HG03520 (cell line): ENCODE measurements at regions not wholly inside any gene's neighbourhood (a gene's known extent, or its start where the extent isn't known, plus 50 kb on each side); places are given as distances from the start of the nearest gene placed in this dataset.
"Not testable (repeated sequence)": the region's sequence is repeated elsewhere in the genome, so short reads cannot be mapped to it uniquely, and the experiment has no call there.

ENCODE experiments used
- ATAC-seq: cut with Tn5 transposase; IDR thresholded peaks from one replicate; pipeline ENCODE4 v1.9.1; 2021; ENCODE audit warnings: mild to moderate bottlenecking, moderate library complexity; ENCODE audit not compliant: unreplicated experiment

DNA sequence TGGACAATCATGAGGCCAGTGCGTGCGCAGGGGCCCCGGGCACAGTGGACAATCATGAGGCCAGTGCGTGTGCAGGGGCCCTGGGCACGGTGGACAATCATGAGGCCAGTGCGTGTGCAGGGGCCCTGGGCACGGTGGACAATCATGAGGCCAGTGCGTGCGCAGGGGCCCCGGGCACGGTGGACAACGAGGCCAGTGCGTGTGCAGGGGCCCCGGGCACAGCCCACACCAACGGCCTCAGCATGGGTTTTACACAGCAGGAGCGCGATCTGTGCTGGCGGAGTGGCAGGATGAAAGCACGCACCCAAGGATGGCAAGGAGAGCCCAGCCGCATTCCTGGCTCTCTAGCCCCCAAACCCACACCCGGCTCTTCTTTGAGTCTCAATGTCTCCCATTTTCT, 78.8 kb downstream of the RFLNA start:
- ATAC-seq: not testable (repeated sequence)

DNA sequence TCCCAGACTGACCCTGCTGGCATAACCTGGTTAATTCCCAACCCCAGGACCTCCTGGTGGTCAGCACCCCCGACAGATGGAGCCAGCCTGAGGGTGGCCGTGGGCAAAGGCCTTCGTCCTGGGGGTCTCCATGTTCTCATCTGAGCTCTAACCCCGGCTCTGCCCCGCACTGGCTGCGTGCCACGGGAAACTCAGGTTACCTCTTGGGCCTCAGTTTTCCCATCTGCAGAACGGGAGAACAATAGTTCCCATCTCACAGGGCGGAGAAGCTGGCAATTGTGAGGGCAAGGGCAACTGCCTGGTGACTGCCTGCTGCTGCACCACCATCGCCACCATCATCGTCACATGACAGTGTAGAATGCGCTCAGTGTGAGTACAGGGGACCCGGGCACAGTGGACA, 77.9 kb downstream of the RFLNA start:
- no peak for ATAC-seq

DNA sequence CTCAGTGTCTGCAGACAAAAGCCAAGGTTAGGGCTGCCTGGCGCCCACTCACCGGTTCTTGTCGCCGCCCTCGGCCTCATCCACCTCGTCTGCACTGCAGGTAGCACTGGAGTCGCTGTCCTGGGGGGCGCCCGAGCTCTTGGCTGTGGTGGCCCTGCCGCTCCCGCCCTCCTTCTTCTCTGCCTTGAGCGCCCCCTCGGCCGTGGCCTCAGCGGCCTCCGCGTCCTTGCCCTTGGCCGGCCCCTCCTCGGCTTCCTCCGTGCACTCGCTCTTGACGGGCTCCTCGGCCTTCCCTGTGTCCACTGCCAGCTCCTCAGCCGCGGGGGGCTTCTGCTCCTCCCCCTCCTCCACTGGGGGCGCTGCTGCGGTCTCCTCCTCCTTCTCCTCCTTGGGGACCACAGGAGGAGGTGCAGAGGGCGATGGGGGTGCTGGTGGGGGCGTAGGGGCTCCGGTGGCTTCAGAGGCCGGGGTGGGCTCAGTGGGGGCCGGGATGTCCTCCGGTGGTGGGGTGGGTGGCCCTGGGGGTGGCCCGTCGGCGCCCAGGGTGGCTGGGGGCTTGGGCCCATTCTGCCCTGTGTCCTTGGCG, 77.2 kb downstream of the RFLNA start:
- no peak for ATAC-seq

DNA sequence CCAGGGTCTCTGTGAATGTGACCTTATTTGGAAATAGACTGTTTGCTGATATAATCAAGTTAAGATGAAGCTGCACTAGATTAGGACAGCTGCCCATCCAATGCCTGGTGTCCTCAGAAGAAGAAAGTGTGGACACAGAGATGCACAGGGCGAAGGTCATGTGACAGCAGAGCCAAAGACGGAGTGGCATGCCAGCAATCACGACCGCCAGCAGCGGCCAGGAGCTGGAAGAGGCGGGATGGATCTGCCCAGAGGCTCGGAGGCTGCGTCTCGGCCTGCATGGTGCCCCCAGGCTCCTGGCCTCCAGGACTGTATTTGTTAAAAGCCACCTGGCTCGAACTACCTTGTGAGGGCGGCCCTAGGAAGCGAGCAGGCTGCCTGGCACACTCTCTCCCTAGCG, 76.5 kb downstream of the RFLNA start:
- ATAC-seq: no peak

DNA sequence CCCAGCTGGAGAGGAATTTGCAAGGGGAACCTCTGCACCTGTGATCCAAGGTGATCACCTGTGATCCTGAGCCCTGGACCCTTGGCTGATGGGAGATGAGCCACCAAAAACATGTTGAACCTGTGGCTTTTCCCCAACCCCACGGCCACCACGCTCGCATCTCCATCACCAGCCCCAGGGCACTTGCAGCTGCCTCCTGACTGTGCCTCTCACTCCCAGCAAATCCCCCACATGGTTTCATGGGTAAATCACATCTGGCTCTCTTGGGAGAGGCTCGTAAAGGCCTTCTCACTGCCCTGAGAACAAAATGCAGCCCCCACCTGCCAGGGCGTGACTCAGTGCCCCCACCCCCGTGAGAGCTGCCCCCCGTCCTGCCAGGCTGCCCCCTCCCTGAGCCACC, 76.0 kb downstream of the RFLNA start:
- no peak for ATAC-seq

DNA sequence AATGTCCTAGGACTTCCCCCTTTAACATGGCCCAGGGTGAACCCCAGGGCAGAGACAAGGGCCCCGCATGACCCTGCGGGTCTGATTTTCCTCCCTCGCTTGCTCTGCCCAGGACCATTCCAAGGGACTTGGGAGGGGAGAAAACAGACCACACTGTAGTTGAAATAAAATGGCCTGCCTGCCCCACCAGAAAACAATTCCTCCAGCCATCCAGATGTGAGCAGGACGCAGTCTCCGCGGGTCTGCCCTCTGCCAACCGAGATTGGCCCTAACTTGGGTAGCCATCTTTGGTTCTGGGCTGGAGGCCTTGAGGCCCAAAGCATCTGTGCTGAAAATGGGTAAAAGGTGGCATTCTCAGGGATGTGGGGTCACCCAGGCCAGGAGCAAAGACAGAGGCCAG, 75.5 kb downstream of the RFLNA start:
- ATAC-seq: no peak

DNA sequence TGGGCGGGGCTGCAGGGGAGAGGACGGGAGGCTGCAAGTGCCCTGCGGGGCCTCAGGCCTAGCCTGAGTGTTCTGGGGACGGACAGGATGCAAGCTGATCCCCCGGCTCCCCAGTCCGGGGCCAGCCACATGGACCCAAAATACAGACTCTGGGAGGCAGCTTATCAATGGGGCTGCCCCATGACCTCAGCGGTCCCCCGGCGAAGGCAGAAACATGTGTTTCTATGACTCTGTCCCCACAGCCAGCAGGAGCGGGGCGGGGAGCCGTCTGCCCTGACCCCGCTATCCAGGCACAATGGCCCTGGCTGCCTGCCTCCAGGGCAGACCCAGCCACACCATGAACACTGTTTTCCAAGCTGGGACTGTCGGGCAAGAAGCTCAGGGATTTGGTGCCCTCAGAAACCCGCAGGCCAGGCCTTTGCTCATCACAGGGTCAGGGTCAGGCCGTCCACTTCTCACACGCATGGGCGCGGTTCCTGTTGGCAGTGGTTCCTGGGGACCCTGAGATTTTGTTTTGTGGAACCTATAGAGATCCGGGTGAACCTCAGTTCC, 75.0 kb downstream of the RFLNA start:
- no peak for ATAC-seq

DNA sequence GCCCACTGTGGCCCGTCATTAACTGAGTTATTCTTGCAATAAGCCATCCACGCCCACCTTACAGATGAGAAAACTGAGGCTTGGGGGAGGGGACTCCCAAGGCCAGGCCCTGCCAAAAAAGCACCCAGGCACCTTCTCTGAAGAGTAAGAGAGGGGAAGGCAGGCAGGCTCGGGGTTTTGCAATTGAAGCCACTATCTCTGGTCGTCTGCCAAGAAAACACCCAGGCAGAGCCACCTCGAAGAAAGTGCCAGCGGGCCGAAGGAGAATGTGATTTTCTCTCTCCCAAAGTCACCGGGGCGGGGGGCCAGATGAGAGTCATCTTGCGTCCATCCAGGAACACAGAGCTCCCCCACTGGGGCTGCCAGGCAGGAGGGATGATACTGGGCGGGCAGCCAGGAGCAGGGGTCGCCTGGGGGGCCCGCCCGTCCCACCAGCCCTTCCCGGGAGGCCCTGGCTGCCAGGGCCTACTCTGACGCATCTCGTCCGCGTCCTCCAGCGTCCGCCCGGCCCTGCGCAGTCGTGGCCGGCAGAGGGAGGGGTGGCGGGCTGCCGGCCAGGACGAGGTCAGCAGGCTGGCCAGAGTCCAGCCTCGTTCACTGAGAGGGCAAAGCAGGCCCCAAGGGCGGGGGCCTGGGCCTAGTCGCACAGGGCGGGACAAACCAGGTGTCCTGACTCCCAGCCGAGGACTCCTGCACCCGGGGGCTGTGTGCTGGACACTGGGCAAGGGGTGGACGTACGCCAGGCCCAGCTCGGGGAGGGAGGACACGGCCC, 74.3 kb downstream of the RFLNA start:
- ATAC-seq: no peak

DNA sequence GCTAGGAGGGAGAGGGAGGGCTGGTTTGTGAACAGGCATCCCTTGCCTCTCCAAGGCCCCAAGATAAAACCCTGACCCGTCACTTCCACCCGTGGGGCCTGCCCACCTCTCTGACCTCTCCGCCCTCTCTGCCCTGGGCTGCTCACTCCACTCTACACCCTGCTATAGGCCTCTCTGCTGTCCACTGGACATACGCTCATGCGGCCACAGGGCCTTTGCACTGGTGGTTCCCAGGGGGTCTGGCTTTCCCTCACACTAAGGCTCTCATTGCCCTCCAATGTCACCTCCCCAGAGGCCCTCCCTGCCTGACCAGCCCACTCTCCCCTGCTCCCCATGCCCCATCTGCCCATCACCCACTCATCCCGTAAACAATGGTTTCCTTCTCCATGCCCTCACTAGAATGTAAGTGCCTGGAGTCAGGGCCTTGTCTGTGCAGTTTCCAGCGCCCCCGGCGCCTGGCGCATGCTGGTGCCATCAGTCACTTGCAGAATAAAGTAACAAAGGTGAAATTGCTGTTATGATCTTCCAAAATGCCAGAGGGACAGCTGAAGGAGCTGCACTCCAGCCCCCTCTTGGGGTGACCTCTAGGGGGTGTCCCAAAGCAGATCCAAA, 73.6 kb downstream of the RFLNA start:
- no peak for ATAC-seq

DNA sequence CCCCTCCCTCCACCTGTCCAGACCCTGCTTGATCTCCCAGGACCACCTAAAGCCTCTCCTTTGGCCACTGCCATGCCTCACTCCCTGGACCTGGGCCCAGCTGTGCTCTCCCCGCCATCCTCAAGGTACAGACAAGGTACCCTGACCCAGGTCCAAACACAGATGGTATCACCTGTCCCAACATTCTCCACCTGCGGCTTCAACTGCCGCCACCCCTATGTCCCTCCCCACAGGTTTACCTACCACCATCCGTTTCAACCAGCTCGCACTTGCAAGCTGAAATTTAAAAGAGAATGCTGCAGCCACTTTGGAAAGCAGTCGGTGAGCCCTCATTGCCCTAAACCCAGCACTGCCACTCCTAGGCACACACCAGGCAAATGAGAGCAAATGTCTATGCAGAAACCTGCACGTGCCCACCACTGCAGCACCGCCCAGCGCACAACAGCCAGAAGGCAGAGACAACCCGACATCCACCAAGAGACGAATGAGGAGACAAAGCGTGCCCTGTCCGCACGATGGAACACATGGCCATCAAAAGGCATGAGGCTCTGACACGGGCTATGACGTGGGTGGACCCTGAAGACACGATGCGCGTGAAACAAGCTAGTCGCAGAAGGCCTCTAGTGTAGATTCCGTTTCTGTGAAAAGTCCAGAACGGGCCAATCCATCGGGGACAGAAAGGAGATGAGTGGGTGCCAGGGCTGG, 71.0 kb downstream of the RFLNA start:
- no peak for ATAC-seq
